Mesothelial cell of epicardium (in vitro differentiated cells): ENCODE measurements at regions not wholly inside any gene's neighbourhood (a gene's known extent, or its start where the extent isn't known, plus 50 kb on each side); places are given as distances from the start of the nearest gene placed in this dataset.
"Not testable (repeated sequence)": the region's sequence is repeated elsewhere in the genome, so short reads cannot be mapped to it uniquely, and the experiment has no call there.

Experiments used
- DNase-seq, 2 experiments: peaks; one replicate each; pipeline ENCODE4 v3.0.0; 2021; ENCODE audit warnings: low spot score in 2 of 2; ENCODE audit not compliant: unreplicated experiment in 2 of 2
- H3K27ac Mint-ChIP-seq: 2 replicates; pipeline ENCODE4 v1.8.0; 2021; ENCODE audit warnings: mixed read lengths
- H3K27me3 Mint-ChIP-seq: 2 replicates; pipeline ENCODE4 v1.8.0; 2021; ENCODE audit warnings: low read depth, mixed read lengths
- H3K36me3 Mint-ChIP-seq: 2 replicates; pipeline ENCODE4 v1.8.0; 2021; ENCODE audit warnings: mixed read lengths
- H3K4me1 Mint-ChIP-seq: 2 replicates; pipeline ENCODE4 v1.8.0; 2021; ENCODE audit warnings: mixed read lengths
- H3K4me3 Mint-ChIP-seq: 2 replicates; pipeline ENCODE4 v1.8.0; 2021; ENCODE audit warnings: mild to moderate bottlenecking, moderate library complexity, mixed read lengths
- H3K9me3 Mint-ChIP-seq: 2 replicates; pipeline ENCODE4 v1.8.0; 2021; ENCODE audit warnings: mixed read lengths
- TF ChIP-seq, protein P1 (sequence below): fragments of 200-600 bp; sonication (generic); IDR thresholded peaks from one replicate; pipeline ENCODE4 v1.5.0; 2021; ENCODE audit warnings: antibody characterized with exemption; ENCODE audit not compliant: unreplicated experiment

DNA sequence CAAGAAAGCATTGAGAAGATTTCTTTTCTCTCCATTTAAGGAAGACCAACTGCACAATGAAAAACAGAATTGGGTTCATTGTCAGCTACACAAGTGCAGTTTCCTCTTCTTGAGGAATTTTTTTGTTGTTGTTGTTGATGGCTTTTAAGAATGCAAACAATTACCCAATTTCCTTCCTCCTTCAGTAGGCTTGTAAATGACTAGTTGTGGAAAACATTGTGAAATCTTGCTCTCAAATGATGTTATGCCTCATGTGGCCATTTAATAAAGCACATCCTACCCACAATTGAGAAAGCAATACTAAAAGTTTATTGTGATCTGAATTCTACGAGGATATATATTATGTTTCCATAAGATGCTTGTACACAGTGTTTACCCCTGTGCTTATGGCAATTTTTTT is 171.6 kb downstream of the FAM174A start:
- DNase-seq = no peak
- TF ChIP-seq, protein P1, sequence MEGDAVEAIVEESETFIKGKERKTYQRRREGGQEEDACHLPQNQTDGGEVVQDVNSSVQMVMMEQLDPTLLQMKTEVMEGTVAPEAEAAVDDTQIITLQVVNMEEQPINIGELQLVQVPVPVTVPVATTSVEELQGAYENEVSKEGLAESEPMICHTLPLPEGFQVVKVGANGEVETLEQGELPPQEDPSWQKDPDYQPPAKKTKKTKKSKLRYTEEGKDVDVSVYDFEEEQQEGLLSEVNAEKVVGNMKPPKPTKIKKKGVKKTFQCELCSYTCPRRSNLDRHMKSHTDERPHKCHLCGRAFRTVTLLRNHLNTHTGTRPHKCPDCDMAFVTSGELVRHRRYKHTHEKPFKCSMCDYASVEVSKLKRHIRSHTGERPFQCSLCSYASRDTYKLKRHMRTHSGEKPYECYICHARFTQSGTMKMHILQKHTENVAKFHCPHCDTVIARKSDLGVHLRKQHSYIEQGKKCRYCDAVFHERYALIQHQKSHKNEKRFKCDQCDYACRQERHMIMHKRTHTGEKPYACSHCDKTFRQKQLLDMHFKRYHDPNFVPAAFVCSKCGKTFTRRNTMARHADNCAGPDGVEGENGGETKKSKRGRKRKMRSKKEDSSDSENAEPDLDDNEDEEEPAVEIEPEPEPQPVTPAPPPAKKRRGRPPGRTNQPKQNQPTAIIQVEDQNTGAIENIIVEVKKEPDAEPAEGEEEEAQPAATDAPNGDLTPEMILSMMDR = peak; percentile 16

DNA sequence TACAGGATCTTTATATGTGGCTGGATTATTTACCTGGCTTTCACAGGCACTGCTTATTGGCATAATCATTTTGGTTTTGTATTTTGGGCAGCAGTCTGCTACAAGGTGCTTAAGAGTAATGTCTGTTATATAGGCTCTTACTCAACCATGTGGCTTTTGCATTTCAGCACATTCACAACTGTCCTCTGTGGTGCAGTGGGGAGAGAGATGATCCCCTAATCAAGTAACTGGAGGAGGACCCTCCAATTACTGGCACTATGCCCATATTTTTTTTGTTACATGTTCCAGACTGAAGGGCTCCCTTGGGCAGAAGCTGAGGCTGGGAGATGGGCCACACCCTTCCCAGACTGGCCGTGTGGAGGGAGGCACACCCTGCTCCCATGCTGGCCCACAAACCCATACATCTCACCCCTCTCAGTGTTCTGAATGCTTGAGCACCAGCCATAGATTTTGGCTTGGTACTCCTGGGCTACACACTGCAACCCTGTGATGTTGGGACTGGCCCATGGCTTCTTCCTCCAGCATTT is 173.5 kb downstream of the FAM174A start:
- Mint-ChIP-seq H3K27me3 (peaks cover 1% of the 10 kb centered on the region), H3K27ac (no peak overlapping the region), H3K4me3 (no peak overlapping the region), H3K9me3 (no peaks in the 10 kb centered on the region), H3K36me3 (no peaks in the 10 kb centered on the region), H3K4me1 (no peaks in the 10 kb centered on the region)
- DNase-seq = no peak
- TF ChIP-seq, protein P1 = no peak

More for the DNA sequence above, 171.6 kb downstream of the FAM174A start:
- no peak overlapping the region for H3K27ac Mint-ChIP-seq
- H3K4me1 Mint-ChIP-seq = no peaks in the 10 kb centered on the region
- no peak overlapping the region for H3K4me3 Mint-ChIP-seq
- peaks cover 4% of the 10 kb centered on the region for H3K27me3 Mint-ChIP-seq
- no peaks in the 10 kb centered on the region for H3K9me3 Mint-ChIP-seq
- H3K36me3 Mint-ChIP-seq = no peaks in the 10 kb centered on the region

DNA sequence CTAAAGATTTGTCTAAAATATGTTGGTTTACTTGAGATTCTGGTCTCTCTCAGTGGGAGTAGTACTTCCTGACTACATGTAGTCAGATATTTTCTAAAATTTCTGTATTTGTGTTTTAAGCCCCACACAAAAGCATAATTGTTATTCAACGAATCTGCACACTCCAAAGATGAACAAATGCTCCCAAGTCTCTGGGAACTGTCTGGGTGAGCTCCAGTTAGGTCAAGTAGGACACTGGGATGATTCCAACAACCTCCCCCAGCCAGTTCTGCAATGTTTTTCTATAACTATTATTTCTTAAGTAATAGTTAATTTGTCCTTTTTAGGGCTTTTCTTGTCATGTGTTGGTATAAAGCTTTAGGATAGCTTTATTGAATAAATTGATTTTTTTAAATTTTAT is 174.6 kb downstream of the FAM174A start:
- TF ChIP-seq, protein P1 = no peak
- Mint-ChIP-seq H3K9me3 (no peaks in the 10 kb centered on the region), H3K27ac (no peak overlapping the region), H3K27me3 (peaks cover 3% of the 10 kb centered on the region), H3K4me3 (no peak overlapping the region), H3K36me3 (no peaks in the 10 kb centered on the region), H3K4me1 (no peaks in the 10 kb centered on the region)
- no peak for DNase-seq

DNA sequence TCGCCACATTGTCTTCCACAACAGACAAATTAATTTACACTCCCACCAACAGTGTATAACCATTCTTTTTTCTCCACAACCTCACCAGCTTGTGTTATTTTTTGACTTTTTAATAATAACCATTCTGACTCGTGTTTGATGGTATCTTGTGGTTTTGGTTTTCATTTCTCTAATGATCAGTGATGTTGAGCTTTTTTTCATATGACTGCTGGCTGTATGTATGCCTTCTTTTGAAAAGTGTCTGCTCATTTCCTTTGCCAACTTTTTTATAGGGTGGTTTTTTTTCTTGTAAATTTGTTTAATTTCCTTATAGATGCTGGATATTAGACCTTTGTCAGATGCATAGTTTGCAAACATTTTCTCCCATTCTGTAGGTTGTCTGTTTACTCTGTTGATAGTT is 179.6 kb downstream of the FAM174A start:
- not testable (repeated sequence) for H3K27ac Mint-ChIP-seq, H3K4me3 Mint-ChIP-seq, DNase-seq, H3K36me3 Mint-ChIP-seq, H3K27me3 Mint-ChIP-seq, H3K4me1 Mint-ChIP-seq
- peaks cover 11% of the 10 kb centered on the region for H3K9me3 Mint-ChIP-seq

DNA sequence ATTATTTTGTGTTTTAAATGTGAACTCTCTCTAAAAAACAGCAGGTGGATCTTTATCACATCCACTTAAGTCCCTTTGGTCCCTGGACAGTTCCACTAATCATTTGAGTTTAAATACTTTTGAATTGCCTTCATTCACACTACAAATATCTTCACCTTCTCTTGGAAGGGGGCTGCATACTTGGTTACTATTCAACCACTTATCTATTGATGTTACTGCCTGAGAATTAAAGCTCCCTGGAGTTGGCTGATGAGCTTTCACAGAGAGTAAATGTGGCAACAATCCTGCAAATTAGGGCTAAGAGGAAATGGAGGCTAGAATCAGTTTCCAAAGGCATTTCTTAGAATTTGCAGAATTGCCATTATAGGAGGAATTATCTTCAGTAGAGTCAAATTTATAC is 180.4 kb downstream of the ST8SIA4 start:
- H3K36me3 Mint-ChIP-seq = no peaks in the 10 kb centered on the region
- peaks cover 16% of the 10 kb centered on the region for H3K4me1 Mint-ChIP-seq
- no peak overlapping the region for H3K27ac Mint-ChIP-seq
- no peaks in the 10 kb centered on the region for H3K9me3 Mint-ChIP-seq
- peaks cover 2% of the 10 kb centered on the region for H3K27me3 Mint-ChIP-seq
- TF ChIP-seq, protein P1 = no peak
- no peak for DNase-seq
- H3K4me3 Mint-ChIP-seq = no peak overlapping the region

DNA sequence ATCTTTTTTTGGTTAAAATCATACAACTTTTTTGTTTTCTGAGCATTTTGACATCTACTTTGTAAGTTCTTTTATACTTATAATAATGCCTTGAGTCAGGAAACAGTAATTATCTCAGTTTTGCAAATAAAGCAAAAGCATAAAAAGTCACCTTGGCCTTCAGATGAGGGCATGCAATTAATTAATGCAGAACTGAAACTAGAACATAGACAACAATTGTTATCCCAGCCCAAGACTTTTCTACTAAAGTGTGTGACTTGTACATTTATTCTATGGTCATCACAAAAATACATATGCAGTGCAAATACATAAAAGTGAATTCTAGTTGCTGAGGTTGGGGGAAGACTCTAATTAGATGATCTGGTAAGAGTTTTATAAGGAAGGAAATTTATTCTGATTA is 179.9 kb downstream of the ST8SIA4 start:
- no peaks in the 10 kb centered on the region for H3K9me3 Mint-ChIP-seq
- no peak for DNase-seq
- no peak overlapping the region for H3K4me3 Mint-ChIP-seq

More for the DNA sequence above, 179.9 kb downstream of the ST8SIA4 start:
- H3K4me1 Mint-ChIP-seq = peaks cover 16% of the 10 kb centered on the region
- no peaks in the 10 kb centered on the region for H3K36me3 Mint-ChIP-seq
- peaks cover 2% of the 10 kb centered on the region for H3K27me3 Mint-ChIP-seq
- H3K27ac Mint-ChIP-seq = no peak overlapping the region
- TF ChIP-seq, protein P1 = no peak
